GM18498 (cell line): ENCODE measurements at regions not wholly inside any gene's neighbourhood (a gene's known extent, or its start where the extent isn't known, plus 50 kb on each side); places are given as distances from the start of the nearest gene placed in this dataset.

Source experiments
- ATAC-seq: cut with Tn5 transposase; IDR thresholded peaks from one replicate; pipeline ENCODE4 v1.9.1; 2021; ENCODE audit warnings: mild to moderate bottlenecking, moderate library complexity; ENCODE audit not compliant: unreplicated experiment

GRCh38 chr2:188119112-188119838, 172.4 kb upstream of the GULP1 start:
- ATAC-seq: no peak

GRCh38 chr2:188122985-188123384, 168.7 kb upstream of the GULP1 start:
- no peak for ATAC-seq

GRCh38 chr2:188129677-188130076, 162.0 kb upstream of the GULP1 start:
- ATAC-seq: no peak

GRCh38 chr2:188130317-188130716, 161.4 kb upstream of the GULP1 start:
- ATAC-seq: no peak

GRCh38 chr2:188131281-188131680, 160.4 kb upstream of the GULP1 start:
- ATAC-seq: no peak

- ATAC-seq: no peak
Observed at GRCh38 chr2:188132385-188132784, 159.3 kb upstream of the GULP1 start.

GRCh38 chr2:188134241-188134640, 157.4 kb upstream of the GULP1 start:
- no peak for ATAC-seq

GRCh38 chr2:188138313-188138712, 153.4 kb upstream of the GULP1 start:
- no peak for ATAC-seq

GRCh38 chr2:188142088-188142487, 149.6 kb upstream of the GULP1 start:
- no peak for ATAC-seq

GRCh38 chr2:188142636-188143295, 148.9 kb upstream of the GULP1 start:
- no peak for ATAC-seq

GRCh38 chr2:188145885-188146284, 145.8 kb upstream of the GULP1 start:
- ATAC-seq: no peak

GRCh38 chr2:188146888-188147287, 144.8 kb upstream of the GULP1 start:
- no peak for ATAC-seq

GRCh38 chr2:188151670-188152069, 140.0 kb upstream of the GULP1 start:
- no peak for ATAC-seq

GRCh38 chr2:188158337-188159100, 133.2 kb upstream of the GULP1 start:
- no peak for ATAC-seq

GRCh38 chr2:188159484-188159883, 132.2 kb upstream of the GULP1 start:
- no peak for ATAC-seq

- no peak for ATAC-seq
Observed at GRCh38 chr2:188170356-188170755, 121.3 kb upstream of the GULP1 start.

GRCh38 chr2:188176620-188177019, 115.1 kb upstream of the GULP1 start:
- ATAC-seq: no peak

- no peak for ATAC-seq
Observed at GRCh38 chr2:188181067-188181838, 110.4 kb upstream of the GULP1 start.

GRCh38 chr2:188181884-188182283, 109.8 kb upstream of the GULP1 start:
- ATAC-seq: no peak

- ATAC-seq: no peak
Observed at GRCh38 chr2:188187726-188188125, 103.9 kb upstream of the GULP1 start.

- no peak for ATAC-seq
Observed at GRCh38 chr2:188189356-188189755, 102.3 kb upstream of the GULP1 start.
